Panc1 (cell line): ENCODE measurements at regions not wholly inside any gene's neighbourhood (a gene's known extent, or its start where the extent isn't known, plus 50 kb on each side); places are given as distances from the start of the nearest gene placed in this dataset.

ENCODE experiments used
- CTCF ChIP-seq: fragments of 450-650 bp; IDR thresholded peaks from 2 replicates; pipeline ENCODE4 v1.5.1; 2017; ENCODE audit warnings: mild to moderate bottlenecking
- POLR2AphosphoS5 ChIP-seq: IDR thresholded peaks from 2 replicates; pipeline ENCODE4 v1.6.1; 2012; ENCODE audit warnings: mild to moderate bottlenecking, low read depth, low read length, moderate library complexity

- TF ChIP-seq CTCF (no peak), POLR2AphosphoS5 (no peak)
Measured at GRCh38 chr1:56415258-56415657, 164.1 kb downstream of the PLPP3 start.
